AG04449 (cell line): ENCODE measurements at regions not wholly inside any gene's neighbourhood (a gene's known extent, or its start where the extent isn't known, plus 50 kb on each side); places are given as distances from the start of the nearest gene placed in this dataset.
"Not testable (repeated sequence)": the region's sequence is repeated elsewhere in the genome, so short reads cannot be mapped to it uniquely, and the experiment has no call there.

ENCODE experiments used
- CTCF ChIA-PET: fragments of 350-600 bp; formaldehyde crosslinking; extraction: SDS; loops from one replicate; lab custom pipeline; 2021; ENCODE audit warnings: antibody characterized with exemption; lab: Yijun Ruan, JAX
- POLR2A ChIA-PET: fragments of 400-600, 350-600 bp; formaldehyde crosslinking; extraction: SDS; loops from one replicate; lab custom pipeline; 2020; ENCODE audit warnings: antibody characterized with exemption, inconsistent platforms; lab: Yijun Ruan, JAX
- DNase-seq: peaks from one replicate; pipeline ENCODE4 v3.0.0-alpha.2; 2010; ENCODE audit warnings: low read depth, low spot score
- H3K4me3 ChIP-seq: 2 replicates; pipeline ENCODE4 v1.5.1; 2011; ENCODE audit warnings: low read depth, mild to moderate bottlenecking, control low read depth, low read length
- CTCF ChIP-seq: IDR thresholded peaks from one replicate; pipeline ENCODE4 v1.5.1; 2011; ENCODE audit warnings: mild to moderate bottlenecking, moderate library complexity, low read length, control low read depth, inconsistent platforms; ENCODE audit not compliant: insufficient read depth; ENCODE audit errors: missing control alignments

GRCh38 chr10:65787571-65787970 lies 1138.3 kb upstream of the LRRTM3 start:
- DNase-seq = no peak
- POLR2A ChIA-PET = no interaction called here
- CTCF ChIA-PET = no interaction called here

GRCh38 chr10:65788271-65788670 lies 1137.6 kb upstream of the LRRTM3 start:
- H3K4me3 ChIP-seq = no peak overlapping the region
- CTCF ChIA-PET = no interaction called here
- POLR2A ChIA-PET = no interaction called here
- DNase-seq = no peak
- TF ChIP-seq CTCF = no peak

More at GRCh38 chr10:65787571-65787970, 1138.3 kb upstream of the LRRTM3 start:
- H3K4me3 ChIP-seq = no peak overlapping the region
- no peak for TF ChIP-seq CTCF

GRCh38 chr10:65791979-65792378 lies 1133.9 kb upstream of the LRRTM3 start:
- no peak for TF ChIP-seq CTCF
- no peak overlapping the region for H3K4me3 ChIP-seq
- ChIA-PET POLR2A (no interaction called here), CTCF (no interaction called here)
- no peak for DNase-seq

GRCh38 chr10:65793738-65794425 lies 1132.0 kb upstream of the LRRTM3 start:
- CTCF ChIA-PET = no interaction called here
- TF ChIP-seq CTCF = no peak
- no peak overlapping the region for H3K4me3 ChIP-seq
- no peak for DNase-seq
- POLR2A ChIA-PET = no interaction called here

GRCh38 chr10:65794861-65795260 lies 1131.0 kb upstream of the LRRTM3 start:
- H3K4me3 ChIP-seq, POLR2A ChIA-PET, DNase-seq, CTCF ChIA-PET: not testable (repeated sequence)

GRCh38 chr10:65796472-65796871 lies 1129.4 kb upstream of the LRRTM3 start:
- no peak overlapping the region for H3K4me3 ChIP-seq
- CTCF ChIA-PET = no interaction called here
- TF ChIP-seq CTCF = no peak
- POLR2A ChIA-PET = no interaction called here
- DNase-seq = no peak

- POLR2A ChIA-PET = no interaction called here
- TF ChIP-seq CTCF = no peak
- DNase-seq = no peak
- CTCF ChIA-PET = no interaction called here
- H3K4me3 ChIP-seq = no peak overlapping the region
Observed at GRCh38 chr10:65798133-65798532, 1127.7 kb upstream of the LRRTM3 start.
